ENCODE measurements at regions not wholly inside any gene's neighbourhood (a gene's known extent, or its start where the extent isn't known, plus 50 kb on each side); places are given as distances from the start of the nearest gene placed in this dataset.

- intact Hi-C loops (cut with DNase I; ENCODE audit: low total_unique reads) = loop anchor here (5.0 kb wide), 1 partner anchor 141 kb away; no protein-coding TSS in a partner anchor
- TF ChIP-seq POLR2AphosphoS5 (IDR thresholded peaks at IDR 0.05) (no peak), POLR2A (IDR thresholded peaks at IDR 0.05) (no peak), EP300 (IDR thresholded peaks at IDR 0.05) (no peak)
- TF ChIP-seq, protein P1, sequence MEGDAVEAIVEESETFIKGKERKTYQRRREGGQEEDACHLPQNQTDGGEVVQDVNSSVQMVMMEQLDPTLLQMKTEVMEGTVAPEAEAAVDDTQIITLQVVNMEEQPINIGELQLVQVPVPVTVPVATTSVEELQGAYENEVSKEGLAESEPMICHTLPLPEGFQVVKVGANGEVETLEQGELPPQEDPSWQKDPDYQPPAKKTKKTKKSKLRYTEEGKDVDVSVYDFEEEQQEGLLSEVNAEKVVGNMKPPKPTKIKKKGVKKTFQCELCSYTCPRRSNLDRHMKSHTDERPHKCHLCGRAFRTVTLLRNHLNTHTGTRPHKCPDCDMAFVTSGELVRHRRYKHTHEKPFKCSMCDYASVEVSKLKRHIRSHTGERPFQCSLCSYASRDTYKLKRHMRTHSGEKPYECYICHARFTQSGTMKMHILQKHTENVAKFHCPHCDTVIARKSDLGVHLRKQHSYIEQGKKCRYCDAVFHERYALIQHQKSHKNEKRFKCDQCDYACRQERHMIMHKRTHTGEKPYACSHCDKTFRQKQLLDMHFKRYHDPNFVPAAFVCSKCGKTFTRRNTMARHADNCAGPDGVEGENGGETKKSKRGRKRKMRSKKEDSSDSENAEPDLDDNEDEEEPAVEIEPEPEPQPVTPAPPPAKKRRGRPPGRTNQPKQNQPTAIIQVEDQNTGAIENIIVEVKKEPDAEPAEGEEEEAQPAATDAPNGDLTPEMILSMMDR (IDR thresholded peaks at IDR 0.05) = no peak
These were observed 83.4 kb upstream of the DMRT1 start for GRCh38 chr9:758146-758545.

GRCh38 chr9:759541-759940 is 82.0 kb upstream of the DMRT1 start:
- 82 to 89% (median 85%) methylated on average over 8 of the region's 8 CpGs for WGBS, 5 donors
- TF ChIP-seq, protein P1 (IDR thresholded peaks at IDR 0.05) = no peak
- TF ChIP-seq POLR2AphosphoS5 (IDR thresholded peaks at IDR 0.05) = no peak
- intact Hi-C loops (cut with DNase I; ENCODE audit: low total_unique reads) = loop anchor here (5.0 kb wide), 1 partner anchor 142 kb away; no protein-coding TSS in a partner anchor

More at GRCh38 chr9:758146-758545, 83.4 kb upstream of the DMRT1 start:
- H3K27me3 ChIP-seq = no peaks in the 10 kb centered on the region
- no peaks in the 10 kb centered on the region for H3K9me3 ChIP-seq
- WGBS, 5 donors = 82 to 92% (median 88%) methylated on average over 5 of the region's 5 CpGs
- no peaks in the 10 kb centered on the region for H3K36me3 ChIP-seq
- peaks cover 0 to 28% (median 10%) of the 10 kb centered on the region in 4 donors for H3K4me1 ChIP-seq
- no peak overlapping the region for H3K4me3 ChIP-seq
- H3K27ac ChIP-seq = no peak overlapping the region
- no peak for DNase-seq

DNA sequence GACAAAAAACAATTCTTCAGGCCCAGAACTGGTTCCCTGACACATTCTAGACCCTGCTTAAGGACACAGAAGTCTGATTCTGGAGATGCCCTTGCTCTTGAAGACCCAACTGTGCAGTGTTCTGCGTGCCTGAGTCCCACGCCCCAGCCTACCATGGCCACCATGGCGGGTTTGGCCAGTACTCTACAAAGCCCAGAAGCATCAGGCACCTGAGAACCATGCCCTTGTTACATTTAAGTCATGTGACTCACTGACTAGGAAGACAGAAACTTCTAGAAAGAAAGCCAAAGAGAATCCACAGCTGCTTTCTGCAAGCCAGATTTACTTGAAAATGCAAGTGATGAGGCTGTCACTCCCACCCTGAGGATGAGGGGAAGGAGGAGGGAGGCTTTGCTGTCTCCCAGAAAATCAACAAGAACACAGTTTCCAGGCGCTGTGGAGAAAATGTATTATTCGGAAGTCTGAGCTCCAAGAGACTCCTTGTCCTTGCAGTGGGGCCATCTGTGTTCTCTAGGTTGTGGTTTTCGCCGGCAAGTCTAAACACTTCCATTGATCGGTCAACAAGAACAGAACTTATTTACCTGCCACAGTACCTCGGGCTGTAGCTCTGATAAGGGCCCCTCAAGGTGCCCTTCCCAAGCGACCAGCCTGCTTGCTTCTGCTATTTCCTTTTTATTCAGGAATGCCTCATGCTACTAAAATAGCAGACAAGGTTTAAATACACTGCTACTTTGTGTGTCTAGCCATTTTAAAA is 81.3 kb upstream of the DMRT1 start:
- TF ChIP-seq POLR2A (IDR thresholded peaks at IDR 0.05) (no peak), POLR2AphosphoS5 (IDR thresholded peaks at IDR 0.05) (no peak), EP300 (IDR thresholded peaks at IDR 0.05) (no peak)
- TF ChIP-seq, protein P1 (IDR thresholded peaks at IDR 0.05) = no peak
- H3K27ac ChIP-seq = peak overlapping the region in 4 of 5 donors; percentile 11 to 48 (median 38)
- no peaks in the 10 kb centered on the region for H3K27me3 ChIP-seq
- 60 to 69% (median 64%) methylated on average over 9 to 10 of the region's 10 CpGs for WGBS, 5 donors
- intact Hi-C loops (cut with DNase I; ENCODE audit: low total_unique reads) = loop anchor here (5.0 kb wide), 2 partner anchors 143 to 378 kb away; no protein-coding TSS in a partner anchor
- peaks cover 0 to 35% (median 15%) of the 10 kb centered on the region in 4 donors for H3K4me1 ChIP-seq
- peak; percentile 40 to 52 for DNase-seq
- H3K9me3 ChIP-seq = no peaks in the 10 kb centered on the region
- no peaks in the 10 kb centered on the region for H3K36me3 ChIP-seq
- H3K4me3 ChIP-seq = no peak overlapping the region

More at GRCh38 chr9:759541-759940, 82.0 kb upstream of the DMRT1 start:
- Histone ChIP-seq H3K27ac (peak overlapping the region in 3 of 5 donors; percentile 11 to 48 (median 37)), H3K36me3 (no peaks in the 10 kb centered on the region), H3K4me1 (peaks cover 0 to 35% (median 15%) of the 10 kb centered on the region in 4 donors), H3K4me3 (no peak overlapping the region), H3K27me3 (no peaks in the 10 kb centered on the region), H3K9me3 (no peaks in the 10 kb centered on the region)
- DNase-seq = no peak

DNA sequence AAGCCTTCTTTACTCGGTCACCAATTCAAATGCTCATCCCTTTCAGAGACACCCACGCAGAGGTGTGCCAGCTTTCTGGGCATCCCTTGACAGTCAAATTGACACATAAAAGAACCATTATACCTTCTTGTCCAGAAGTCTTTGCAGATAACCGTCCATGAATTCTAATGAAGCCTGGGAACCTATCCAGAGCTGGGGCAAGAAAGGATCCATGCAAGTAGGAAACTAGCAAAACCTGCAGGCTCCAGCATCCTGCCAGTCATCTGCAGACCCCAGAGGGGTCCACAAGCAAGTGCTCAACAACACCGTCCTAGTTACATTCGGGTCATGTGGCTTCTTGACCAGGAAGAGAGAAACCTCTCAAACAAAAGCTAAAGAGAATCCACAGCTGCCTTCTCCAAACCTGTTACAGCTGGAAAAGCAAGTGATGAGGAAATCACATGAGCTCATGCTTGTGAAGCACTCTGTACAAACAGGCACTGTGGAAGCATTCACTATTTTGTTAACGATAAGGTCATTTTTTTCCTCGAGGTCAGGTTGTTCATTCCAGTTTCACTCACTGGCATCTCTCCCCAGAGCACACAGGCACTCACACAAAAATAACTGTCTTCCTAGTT is 80.2 kb upstream of the DMRT1 start:
- no peaks in the 10 kb centered on the region for H3K36me3 ChIP-seq
- WGBS, 5 donors = 59 to 72% (median 68%) methylated on average over 7 of the region's 7 CpGs
- intact Hi-C loops (cut with DNase I; ENCODE audit: low total_unique reads) = loop anchor here (5.0 kb wide), 1 partner anchor 379 kb away; no protein-coding TSS in a partner anchor
- peaks cover 0 to 27% (median 11%) of the 10 kb centered on the region in 4 donors for H3K4me1 ChIP-seq
- DNase-seq = peak in 1 of 2 donors; percentile 77
- no peaks in the 10 kb centered on the region for H3K9me3 ChIP-seq
- no peaks in the 10 kb centered on the region for H3K27me3 ChIP-seq
- TF ChIP-seq POLR2AphosphoS5 (IDR thresholded peaks at IDR 0.05) = peak; percentile 15 to 46 (median 37)
- no peak for TF ChIP-seq EP300 (IDR thresholded peaks at IDR 0.05)
- no peak for TF ChIP-seq POLR2A (IDR thresholded peaks at IDR 0.05)
- TF ChIP-seq, protein P1 (IDR thresholded peaks at IDR 0.05) = no peak
- H3K4me3 ChIP-seq = no peak overlapping the region
- H3K27ac ChIP-seq = peak overlapping the region in 4 of 5 donors; percentile 33 to 68 (median 42)
